ENCODE measurements at regions not wholly inside any gene's neighbourhood (a gene's known extent, or its start where the extent isn't known, plus 50 kb on each side); places are given as distances from the start of the nearest gene placed in this dataset.

- H3K27ac ChIP-seq (ENCODE audit: low read depth in 2 of 2, low read length in 1 of 2), result no peak overlapping the region
- no peaks in the 10 kb centered on the region for H3K9me3 ChIP-seq (ENCODE audit: control insufficient read depth in 2 of 2, insufficient read depth in 1 of 2, low read depth in 1 of 2, low read length in 1 of 2)
- no peaks in the 10 kb centered on the region for H3K27me3 ChIP-seq (ENCODE audit: control insufficient read depth in 1 of 2, insufficient read depth in 2 of 2, low read length in 2 of 2)
- H3K4me1 ChIP-seq (ENCODE audit: control insufficient read depth in 2 of 2, insufficient read depth in 2 of 2, low read length in 1 of 2), result no peaks in the 10 kb centered on the region
- H3K4me3 ChIP-seq (ENCODE audit: low read depth in 1 of 2, low read length in 2 of 2), result no peak overlapping the region
- H3K36me3 ChIP-seq (ENCODE audit: control insufficient read depth in 2 of 2, insufficient read depth in 2 of 2, low read length in 1 of 2), result no peaks in the 10 kb centered on the region
Observed at GRCh38 chr11:90453525-90453924, 230.7 kb upstream of the CHORDC1 start.

- H3K27me3 ChIP-seq (ENCODE audit: control insufficient read depth in 1 of 2, insufficient read depth in 2 of 2, low read length in 2 of 2), result no peaks in the 10 kb centered on the region
- H3K27ac ChIP-seq (ENCODE audit: low read depth in 2 of 2, low read length in 1 of 2), result no peak overlapping the region
- no peaks in the 10 kb centered on the region for H3K9me3 ChIP-seq (ENCODE audit: control insufficient read depth in 2 of 2, insufficient read depth in 1 of 2, low read depth in 1 of 2, low read length in 1 of 2)
- no peaks in the 10 kb centered on the region for H3K4me1 ChIP-seq (ENCODE audit: control insufficient read depth in 2 of 2, insufficient read depth in 2 of 2, low read length in 1 of 2)
- H3K4me3 ChIP-seq (ENCODE audit: low read depth in 1 of 2, low read length in 2 of 2), result no peak overlapping the region
- WGBS, 2 donors, result 86 to 91% methylated on average over 2 of the region's 2 CpGs
- no peaks in the 10 kb centered on the region for H3K36me3 ChIP-seq (ENCODE audit: control insufficient read depth in 2 of 2, insufficient read depth in 2 of 2, low read length in 1 of 2)
Observed at GRCh38 chr11:90449606-90450005, 226.8 kb upstream of the CHORDC1 start.

- Histone ChIP-seq H3K27me3 (ENCODE audit: control insufficient read depth in 1 of 2, insufficient read depth in 2 of 2, low read length in 2 of 2) (no peaks in the 10 kb centered on the region), H3K36me3 (ENCODE audit: control insufficient read depth in 2 of 2, insufficient read depth in 2 of 2, low read length in 1 of 2) (no peaks in the 10 kb centered on the region), H3K4me1 (ENCODE audit: control insufficient read depth in 2 of 2, insufficient read depth in 2 of 2, low read length in 1 of 2) (no peaks in the 10 kb centered on the region), H3K4me3 (ENCODE audit: low read depth in 1 of 2, low read length in 2 of 2) (no peak overlapping the region), H3K27ac (ENCODE audit: low read depth in 2 of 2, low read length in 1 of 2) (no peak overlapping the region), H3K9me3 (ENCODE audit: control insufficient read depth in 2 of 2, insufficient read depth in 1 of 2, low read depth in 1 of 2, low read length in 1 of 2) (no peaks in the 10 kb centered on the region)
- WGBS, 2 donors, result 27 to 29% methylated on average over 4 of the region's 4 CpGs
Observed at GRCh38 chr11:90448256-90448655, 225.4 kb upstream of the CHORDC1 start.

GRCh38 chr11:90447618-90448017 is 224.8 kb upstream of the CHORDC1 start:
- no peaks in the 10 kb centered on the region for H3K9me3 ChIP-seq (ENCODE audit: control insufficient read depth in 2 of 2, insufficient read depth in 1 of 2, low read depth in 1 of 2, low read length in 1 of 2)
- H3K27ac ChIP-seq (ENCODE audit: low read depth in 2 of 2, low read length in 1 of 2), result no peak overlapping the region
- H3K4me3 ChIP-seq (ENCODE audit: low read depth in 1 of 2, low read length in 2 of 2), result no peak overlapping the region
- H3K27me3 ChIP-seq (ENCODE audit: control insufficient read depth in 1 of 2, insufficient read depth in 2 of 2, low read length in 2 of 2), result no peaks in the 10 kb centered on the region
- H3K36me3 ChIP-seq (ENCODE audit: control insufficient read depth in 2 of 2, insufficient read depth in 2 of 2, low read length in 1 of 2), result no peaks in the 10 kb centered on the region
- 64 to 66% methylated on average over 5 of the region's 5 CpGs for WGBS, 2 donors
- no peaks in the 10 kb centered on the region for H3K4me1 ChIP-seq (ENCODE audit: control insufficient read depth in 2 of 2, insufficient read depth in 2 of 2, low read length in 1 of 2)

GRCh38 chr11:90446207-90446606 is 223.4 kb upstream of the CHORDC1 start:
- Histone ChIP-seq H3K36me3 (ENCODE audit: control insufficient read depth in 2 of 2, insufficient read depth in 2 of 2, low read length in 1 of 2) (no peaks in the 10 kb centered on the region), H3K4me3 (ENCODE audit: low read depth in 1 of 2, low read length in 2 of 2) (no peak overlapping the region), H3K27me3 (ENCODE audit: control insufficient read depth in 1 of 2, insufficient read depth in 2 of 2, low read length in 2 of 2) (no peaks in the 10 kb centered on the region), H3K4me1 (ENCODE audit: control insufficient read depth in 2 of 2, insufficient read depth in 2 of 2, low read length in 1 of 2) (no peaks in the 10 kb centered on the region), H3K27ac (ENCODE audit: low read depth in 2 of 2, low read length in 1 of 2) (no peak overlapping the region), H3K9me3 (ENCODE audit: control insufficient read depth in 2 of 2, insufficient read depth in 1 of 2, low read depth in 1 of 2, low read length in 1 of 2) (no peaks in the 10 kb centered on the region)
- WGBS, 2 donors, result 46 to 53% methylated on average over 2 of the region's 2 CpGs

GRCh38 chr11:90438069-90438468 is 215.2 kb upstream of the CHORDC1 start:
- H3K27ac ChIP-seq (ENCODE audit: low read depth in 2 of 2, low read length in 1 of 2), result no peak overlapping the region

GRCh38 chr11:90434858-90435257 is 212.0 kb upstream of the CHORDC1 start:
- no peaks in the 10 kb centered on the region for H3K36me3 ChIP-seq (ENCODE audit: control insufficient read depth in 2 of 2, insufficient read depth in 2 of 2, low read length in 1 of 2)
- H3K27me3 ChIP-seq (ENCODE audit: control insufficient read depth in 1 of 2, insufficient read depth in 2 of 2, low read length in 2 of 2), result no peaks in the 10 kb centered on the region
- no peak overlapping the region for H3K27ac ChIP-seq (ENCODE audit: low read depth in 2 of 2, low read length in 1 of 2)
- no peaks in the 10 kb centered on the region for H3K9me3 ChIP-seq (ENCODE audit: control insufficient read depth in 2 of 2, insufficient read depth in 1 of 2, low read depth in 1 of 2, low read length in 1 of 2)
- no peaks in the 10 kb centered on the region for H3K4me1 ChIP-seq (ENCODE audit: control insufficient read depth in 2 of 2, insufficient read depth in 2 of 2, low read length in 1 of 2)
- H3K4me3 ChIP-seq (ENCODE audit: low read depth in 1 of 2, low read length in 2 of 2), result no peak overlapping the region

More at GRCh38 chr11:90438069-90438468, 215.2 kb upstream of the CHORDC1 start:
- Histone ChIP-seq H3K4me3 (ENCODE audit: low read depth in 1 of 2, low read length in 2 of 2) (no peak overlapping the region), H3K9me3 (ENCODE audit: control insufficient read depth in 2 of 2, insufficient read depth in 1 of 2, low read depth in 1 of 2, low read length in 1 of 2) (no peaks in the 10 kb centered on the region), H3K27me3 (ENCODE audit: control insufficient read depth in 1 of 2, insufficient read depth in 2 of 2, low read length in 2 of 2) (no peaks in the 10 kb centered on the region), H3K36me3 (ENCODE audit: control insufficient read depth in 2 of 2, insufficient read depth in 2 of 2, low read length in 1 of 2) (no peaks in the 10 kb centered on the region), H3K4me1 (ENCODE audit: control insufficient read depth in 2 of 2, insufficient read depth in 2 of 2, low read length in 1 of 2) (no peaks in the 10 kb centered on the region)
- WGBS, 2 donors, result 92 to 94% methylated on average over 4 of the region's 4 CpGs

- no peaks in the 10 kb centered on the region for H3K27me3 ChIP-seq (ENCODE audit: control insufficient read depth in 1 of 2, insufficient read depth in 2 of 2, low read length in 2 of 2)
- no peak overlapping the region for H3K4me3 ChIP-seq (ENCODE audit: low read depth in 1 of 2, low read length in 2 of 2)
- H3K27ac ChIP-seq (ENCODE audit: low read depth in 2 of 2, low read length in 1 of 2), result no peak overlapping the region
- no peaks in the 10 kb centered on the region for H3K9me3 ChIP-seq (ENCODE audit: control insufficient read depth in 2 of 2, insufficient read depth in 1 of 2, low read depth in 1 of 2, low read length in 1 of 2)
- H3K36me3 ChIP-seq (ENCODE audit: control insufficient read depth in 2 of 2, insufficient read depth in 2 of 2, low read length in 1 of 2), result no peaks in the 10 kb centered on the region
- H3K4me1 ChIP-seq (ENCODE audit: control insufficient read depth in 2 of 2, insufficient read depth in 2 of 2, low read length in 1 of 2), result no peaks in the 10 kb centered on the region
Observed at GRCh38 chr11:90428836-90429235, 206.0 kb upstream of the CHORDC1 start.

GRCh38 chr11:90426442-90426841 is 203.6 kb upstream of the CHORDC1 start:
- no peak overlapping the region for H3K4me3 ChIP-seq (ENCODE audit: low read depth in 1 of 2, low read length in 2 of 2)
- H3K4me1 ChIP-seq (ENCODE audit: control insufficient read depth in 2 of 2, insufficient read depth in 2 of 2, low read length in 1 of 2), result no peaks in the 10 kb centered on the region
- H3K27ac ChIP-seq (ENCODE audit: low read depth in 2 of 2, low read length in 1 of 2), result no peak overlapping the region
- no peaks in the 10 kb centered on the region for H3K9me3 ChIP-seq (ENCODE audit: control insufficient read depth in 2 of 2, insufficient read depth in 1 of 2, low read depth in 1 of 2, low read length in 1 of 2)
- H3K36me3 ChIP-seq (ENCODE audit: control insufficient read depth in 2 of 2, insufficient read depth in 2 of 2, low read length in 1 of 2), result no peaks in the 10 kb centered on the region
- 81 to 82% methylated on average over 5 of the region's 5 CpGs for WGBS, 2 donors
- H3K27me3 ChIP-seq (ENCODE audit: control insufficient read depth in 1 of 2, insufficient read depth in 2 of 2, low read length in 2 of 2), result no peaks in the 10 kb centered on the region

GRCh38 chr11:90423378-90423777 is 200.5 kb upstream of the CHORDC1 start:
- WGBS, 2 donors, result 32 to 33% methylated on average over 1 of the region's 1 CpG
- Histone ChIP-seq H3K27me3 (ENCODE audit: control insufficient read depth in 1 of 2, insufficient read depth in 2 of 2, low read length in 2 of 2) (no peaks in the 10 kb centered on the region), H3K9me3 (ENCODE audit: control insufficient read depth in 2 of 2, insufficient read depth in 1 of 2, low read depth in 1 of 2, low read length in 1 of 2) (no peaks in the 10 kb centered on the region), H3K27ac (ENCODE audit: low read depth in 2 of 2, low read length in 1 of 2) (no peak overlapping the region), H3K4me3 (ENCODE audit: low read depth in 1 of 2, low read length in 2 of 2) (no peak overlapping the region), H3K36me3 (ENCODE audit: control insufficient read depth in 2 of 2, insufficient read depth in 2 of 2, low read length in 1 of 2) (no peaks in the 10 kb centered on the region), H3K4me1 (ENCODE audit: control insufficient read depth in 2 of 2, insufficient read depth in 2 of 2, low read length in 1 of 2) (no peaks in the 10 kb centered on the region)

All from esophagus (tissue), 2 donors.